GM23338 (cell line): ENCODE measurements at regions not wholly inside any gene's neighbourhood (a gene's known extent, or its start where the extent isn't known, plus 50 kb on each side); places are given as distances from the start of the nearest gene placed in this dataset.

Experiments
- ATAC-seq: fragments of 200-7000 bp; cut with Tn5 transposase; 3 replicates; pipeline ENCODE4 v1.9.1; 2020
- DNase-seq: peaks from one replicate; pipeline ENCODE4 v3.0.0-alpha.2; 2015; ENCODE audit warnings: low spot score
- H2AFZ ChIP-seq: fragments of 200-600 bp; sonication (generic); 2 replicates; pipeline ENCODE4 v1.8.0; 2016; ENCODE audit warnings: antibody characterized with exemption, mild to moderate bottlenecking, moderate library complexity
- H3F3A ChIP-seq: fragments of 200-600 bp; sonication (generic); replicated peaks from 2 replicates; pipeline ENCODE4 v1.8.0; 2017; ENCODE audit warnings: antibody characterized with exemption, mixed run types, low read depth
- H3K27ac ChIP-seq: fragments of 200-600 bp; sonication (generic); 2 replicates; pipeline ENCODE4 v1.6.1; 2016; ENCODE audit warnings: low read depth
- H3K27me3 ChIP-seq: fragments of 200-600 bp; sonication (generic); 2 replicates; pipeline ENCODE4 v1.8.0; 2016; ENCODE audit warnings: mild to moderate bottlenecking, mixed run types, moderate library complexity; ENCODE audit not compliant: insufficient read depth
- H3K36me3 ChIP-seq: fragments of 200-600 bp; sonication (generic); 2 replicates; pipeline ENCODE4 v1.8.0; 2016; ENCODE audit warnings: mild to moderate bottlenecking; ENCODE audit not compliant: insufficient read depth
- H3K4me1 ChIP-seq: fragments of 200-600 bp; sonication (generic); 2 replicates; pipeline ENCODE4 v1.8.0; 2016; ENCODE audit warnings: mild to moderate bottlenecking, moderate library complexity; ENCODE audit not compliant: insufficient read depth
- H3K4me2 ChIP-seq: fragments of 200-600 bp; sonication (generic); 2 replicates; pipeline ENCODE4 v1.7.1; 2017; ENCODE audit warnings: mixed run types
- H3K4me3 ChIP-seq: fragments of 200-600 bp; sonication (generic); 2 replicates; pipeline ENCODE4 v1.6.1; 2016; ENCODE audit warnings: mixed run types
- H3K79me2 ChIP-seq: fragments of 200-600 bp; sonication (generic); replicated peaks from 2 replicates; pipeline ENCODE4 v1.8.0; 2017; ENCODE audit warnings: mild to moderate bottlenecking; ENCODE audit not compliant: insufficient read depth
- H3K9me2 ChIP-seq: fragments of 200-600 bp; sonication (generic); 2 replicates; pipeline ENCODE4 v1.8.0; 2017; ENCODE audit not compliant: insufficient read depth
- H4K20me1 ChIP-seq: fragments of 200-600 bp; sonication (generic); replicated peaks from 2 replicates; pipeline ENCODE4 v1.8.0; 2017; ENCODE audit warnings: mild to moderate bottlenecking; ENCODE audit not compliant: insufficient read depth
- H3K27ac Mint-ChIP-seq: 2 replicates; pipeline ENCODE4 v1.8.0; 2020; ENCODE audit warnings: inconsistent platforms, mild to moderate bottlenecking, moderate library complexity, mixed read lengths
- H3K27me3 Mint-ChIP-seq: 3 replicates; pipeline ENCODE4 v1.8.0; 2022; ENCODE audit warnings: low read depth, mild to moderate bottlenecking, moderate library complexity, mixed read lengths, inconsistent platforms; ENCODE audit not compliant: insufficient read depth, poor library complexity
- H3K36me3 Mint-ChIP-seq: 3 replicates; pipeline ENCODE4 v1.8.0; 2021; ENCODE audit warnings: low read depth, mild to moderate bottlenecking, inconsistent platforms, moderate library complexity, mixed read lengths
- H3K4me1 Mint-ChIP-seq: 3 replicates; pipeline ENCODE4 v1.8.0; 2020; ENCODE audit warnings: mild to moderate bottlenecking, inconsistent platforms, mixed read lengths
- H3K4me3 Mint-ChIP-seq: 3 replicates; pipeline ENCODE4 v1.8.0; 2021; ENCODE audit warnings: moderate library complexity, mild to moderate bottlenecking, inconsistent platforms, mixed read lengths
- H3K9me3 Mint-ChIP-seq: 3 replicates; pipeline ENCODE4 v1.8.0; 2020; ENCODE audit warnings: moderate library complexity, mild to moderate bottlenecking, inconsistent platforms, mixed read lengths
- CREB1 ChIP-seq: fragments of 250-450 bp; sonication (Bioruptor Pico); IDR thresholded peaks from 2 replicates; pipeline ENCODE4 v1.5.0; 2020; ENCODE audit warnings: low read depth, mild to moderate bottlenecking, moderate library complexity
- CTCF ChIP-seq, 2 experiments: fragments of 200-600 bp in 1 of 2; sonication (generic) in 1 of 2; conservative IDR thresholded peaks; 2 replicates each; pipeline versions ENCODE4 v1.5.1 to v1.6.1; 2016 to 2017; ENCODE audit warnings: antibody characterized with exemption in 2 of 2, low read depth in 2 of 2, mild to moderate bottlenecking in 2 of 2, moderate library complexity in 1 of 2
- EZH2 ChIP-seq: fragments of 200-600 bp; sonication (generic); IDR thresholded peaks from one replicate; pipeline ENCODE4 v1.8.0; 2017; ENCODE audit warnings: antibody characterized with exemption, mild to moderate bottlenecking, low read depth; ENCODE audit not compliant: unreplicated experiment
- EZH2phosphoT487 ChIP-seq: fragments of 200-600 bp; sonication (generic); IDR thresholded peaks from one replicate; pipeline ENCODE4 v1.8.1; 2018; ENCODE audit warnings: antibody characterized with exemption; ENCODE audit not compliant: unreplicated experiment
- POLR2AphosphoS5 ChIP-seq: IDR thresholded peaks from 2 replicates; pipeline ENCODE4 v1.6.1; 2016; ENCODE audit warnings: antibody characterized with exemption, low read depth
- STAT1 ChIP-seq: IDR thresholded peaks from one replicate; pipeline ENCODE4 v1.6.1; 2016; ENCODE audit warnings: antibody characterized with exemption; ENCODE audit not compliant: unreplicated experiment
- ZNF114 ChIP-seq: fragments of 250-450 bp; sonication (Bioruptor Pico); IDR thresholded peaks from 2 replicates; pipeline ENCODE4 v1.5.0; 2020; ENCODE audit warnings: mild to moderate bottlenecking, moderate library complexity
- TF ChIP-seq, protein P1 (sequence below): IDR thresholded peaks from 2 replicates; pipeline ENCODE4 v1.6.1; 2016; ENCODE audit warnings: antibody characterized with exemption
- TF ChIP-seq, protein P2 (sequence below): IDR thresholded peaks from one replicate; pipeline ENCODE4 v1.6.1; 2018; ENCODE audit warnings: antibody characterized with exemption; ENCODE audit not compliant: unreplicated experiment

GRCh38 chr20:53718142-53719021 lies 124.7 kb upstream of the ZNF217 start (continued):
- TF ChIP-seq, protein P1, sequence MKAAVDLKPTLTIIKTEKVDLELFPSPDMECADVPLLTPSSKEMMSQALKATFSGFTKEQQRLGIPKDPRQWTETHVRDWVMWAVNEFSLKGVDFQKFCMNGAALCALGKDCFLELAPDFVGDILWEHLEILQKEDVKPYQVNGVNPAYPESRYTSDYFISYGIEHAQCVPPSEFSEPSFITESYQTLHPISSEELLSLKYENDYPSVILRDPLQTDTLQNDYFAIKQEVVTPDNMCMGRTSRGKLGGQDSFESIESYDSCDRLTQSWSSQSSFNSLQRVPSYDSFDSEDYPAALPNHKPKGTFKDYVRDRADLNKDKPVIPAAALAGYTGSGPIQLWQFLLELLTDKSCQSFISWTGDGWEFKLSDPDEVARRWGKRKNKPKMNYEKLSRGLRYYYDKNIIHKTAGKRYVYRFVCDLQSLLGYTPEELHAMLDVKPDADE: no peak
- TF ChIP-seq CTCF (conservative IDR thresholded peaks at IDR 0.05; ENCODE audit: low read depth in 2 of 2): no peak
- TF ChIP-seq, protein P2, sequence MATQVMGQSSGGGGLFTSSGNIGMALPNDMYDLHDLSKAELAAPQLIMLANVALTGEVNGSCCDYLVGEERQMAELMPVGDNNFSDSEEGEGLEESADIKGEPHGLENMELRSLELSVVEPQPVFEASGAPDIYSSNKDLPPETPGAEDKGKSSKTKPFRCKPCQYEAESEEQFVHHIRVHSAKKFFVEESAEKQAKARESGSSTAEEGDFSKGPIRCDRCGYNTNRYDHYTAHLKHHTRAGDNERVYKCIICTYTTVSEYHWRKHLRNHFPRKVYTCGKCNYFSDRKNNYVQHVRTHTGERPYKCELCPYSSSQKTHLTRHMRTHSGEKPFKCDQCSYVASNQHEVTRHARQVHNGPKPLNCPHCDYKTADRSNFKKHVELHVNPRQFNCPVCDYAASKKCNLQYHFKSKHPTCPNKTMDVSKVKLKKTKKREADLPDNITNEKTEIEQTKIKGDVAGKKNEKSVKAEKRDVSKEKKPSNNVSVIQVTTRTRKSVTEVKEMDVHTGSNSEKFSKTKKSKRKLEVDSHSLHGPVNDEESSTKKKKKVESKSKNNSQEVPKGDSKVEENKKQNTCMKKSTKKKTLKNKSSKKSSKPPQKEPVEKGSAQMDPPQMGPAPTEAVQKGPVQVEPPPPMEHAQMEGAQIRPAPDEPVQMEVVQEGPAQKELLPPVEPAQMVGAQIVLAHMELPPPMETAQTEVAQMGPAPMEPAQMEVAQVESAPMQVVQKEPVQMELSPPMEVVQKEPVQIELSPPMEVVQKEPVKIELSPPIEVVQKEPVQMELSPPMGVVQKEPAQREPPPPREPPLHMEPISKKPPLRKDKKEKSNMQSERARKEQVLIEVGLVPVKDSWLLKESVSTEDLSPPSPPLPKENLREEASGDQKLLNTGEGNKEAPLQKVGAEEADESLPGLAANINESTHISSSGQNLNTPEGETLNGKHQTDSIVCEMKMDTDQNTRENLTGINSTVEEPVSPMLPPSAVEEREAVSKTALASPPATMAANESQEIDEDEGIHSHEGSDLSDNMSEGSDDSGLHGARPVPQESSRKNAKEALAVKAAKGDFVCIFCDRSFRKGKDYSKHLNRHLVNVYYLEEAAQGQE: no peak

GRCh38 chr20:53716395-53716794 lies 122.8 kb upstream of the ZNF217 start:
- H4K20me1 ChIP-seq: no peaks in the 10 kb centered on the region
- no peaks in the 10 kb centered on the region for H3K79me2 ChIP-seq
- ATAC-seq: no peak
- DNase-seq: no peak
- H3K9me2 ChIP-seq: no peaks in the 10 kb centered on the region
- peaks cover 9% of the 10 kb centered on the region for H3F3A ChIP-seq
- H3K27ac Mint-ChIP-seq: no peak overlapping the region
- no peak overlapping the region for H3K4me3 ChIP-seq
- peaks cover 20% of the 10 kb centered on the region for H3K27me3 Mint-ChIP-seq
- no peak overlapping the region for H3K27ac ChIP-seq
- peaks cover 30% of the 10 kb centered on the region for H3K4me1 Mint-ChIP-seq
- no peak overlapping the region for H3K4me2 ChIP-seq
- no peak overlapping the region for H3K4me3 Mint-ChIP-seq
- no peak overlapping the region for H2AFZ ChIP-seq
- no peaks in the 10 kb centered on the region for H3K9me3 Mint-ChIP-seq
- peaks cover 30% of the 10 kb centered on the region for H3K4me1 ChIP-seq
- H3K36me3 ChIP-seq: no peaks in the 10 kb centered on the region
- no peaks in the 10 kb centered on the region for H3K36me3 Mint-ChIP-seq
- H3K27me3 ChIP-seq: no peaks in the 10 kb centered on the region
- TF ChIP-seq STAT1 (no peak), EZH2phosphoT487 (no peak), POLR2AphosphoS5 (no peak), ZNF114 (CRISPR knock-in tag) (no peak), CREB1 (CRISPR knock-in tag) (no peak), CTCF (conservative IDR thresholded peaks at IDR 0.05; ENCODE audit: low read depth in 2 of 2) (no peak), EZH2 (no peak)
- TF ChIP-seq, protein P2: no peak
- TF ChIP-seq, protein P1: no peak
